GM19043 (cell line): ENCODE measurements at regions not wholly inside any gene's neighbourhood (a gene's known extent, or its start where the extent isn't known, plus 50 kb on each side); places are given as distances from the start of the nearest gene placed in this dataset.
"Not testable (repeated sequence)": the region's sequence is repeated elsewhere in the genome, so short reads cannot be mapped to it uniquely, and the experiment has no call there.

Experiments
- ATAC-seq: cut with Tn5 transposase; IDR thresholded peaks from one replicate; pipeline ENCODE4 v1.9.1; 2021; ENCODE audit warnings: low read depth; ENCODE audit not compliant: unreplicated experiment

DNA sequence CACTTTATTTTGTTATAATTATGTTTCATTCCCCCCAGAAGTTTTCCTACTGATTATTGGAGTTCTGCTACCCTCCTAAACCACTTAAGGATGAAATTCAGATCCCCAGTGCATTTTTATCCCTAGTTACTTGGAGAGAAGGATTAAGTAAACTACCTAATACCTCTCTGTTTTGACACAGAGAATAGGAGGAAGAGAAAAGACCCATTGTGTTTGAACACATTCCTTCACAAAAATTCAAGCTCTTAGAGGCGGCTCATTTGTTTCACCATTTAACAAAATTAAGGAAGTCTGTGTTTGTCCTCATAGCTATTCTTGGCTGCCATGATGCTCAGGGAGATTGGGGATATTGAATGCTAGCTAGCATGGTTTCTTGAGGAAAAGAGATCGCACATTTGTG is 492.6 kb downstream of the EBF1 start:
- no peak for ATAC-seq

DNA sequence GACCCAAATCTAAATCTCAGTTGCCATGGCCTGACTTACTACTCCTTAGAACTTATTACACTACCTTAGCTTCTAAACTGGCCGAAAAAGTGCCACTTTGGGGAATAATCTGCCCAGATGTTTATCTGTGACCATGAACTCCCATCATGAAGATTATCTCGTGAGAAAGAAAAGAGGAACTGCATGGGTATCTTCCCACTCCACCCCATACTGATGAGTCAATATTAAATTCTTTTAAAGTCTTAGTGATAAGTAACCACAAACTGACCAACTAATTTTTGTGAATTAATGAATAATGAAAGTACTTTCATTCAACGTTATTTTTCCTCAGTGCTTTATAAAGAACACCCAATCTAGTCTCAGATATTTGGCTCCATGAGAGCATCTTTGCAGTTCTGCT is 493.5 kb downstream of the EBF1 start:
- ATAC-seq: no peak

DNA sequence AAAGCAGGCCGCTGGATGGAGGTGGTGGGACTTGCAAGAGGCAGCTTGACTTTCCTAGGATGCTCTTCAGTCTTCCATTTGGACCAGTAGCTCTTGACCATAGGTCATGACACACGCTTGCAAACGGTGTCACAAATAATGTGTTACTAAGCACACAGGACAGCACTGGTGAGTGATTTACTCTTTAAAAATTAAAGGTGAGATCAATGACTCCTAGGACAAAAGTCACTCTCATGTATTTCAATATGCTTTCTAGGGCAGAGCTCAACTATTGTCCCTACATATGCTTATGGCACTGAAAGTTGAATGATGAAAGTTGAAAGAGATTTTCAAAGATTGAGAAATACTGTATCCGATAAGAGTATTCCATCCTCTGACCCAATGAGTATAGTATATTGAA is 496.7 kb downstream of the EBF1 start:
- ATAC-seq: no peak

DNA sequence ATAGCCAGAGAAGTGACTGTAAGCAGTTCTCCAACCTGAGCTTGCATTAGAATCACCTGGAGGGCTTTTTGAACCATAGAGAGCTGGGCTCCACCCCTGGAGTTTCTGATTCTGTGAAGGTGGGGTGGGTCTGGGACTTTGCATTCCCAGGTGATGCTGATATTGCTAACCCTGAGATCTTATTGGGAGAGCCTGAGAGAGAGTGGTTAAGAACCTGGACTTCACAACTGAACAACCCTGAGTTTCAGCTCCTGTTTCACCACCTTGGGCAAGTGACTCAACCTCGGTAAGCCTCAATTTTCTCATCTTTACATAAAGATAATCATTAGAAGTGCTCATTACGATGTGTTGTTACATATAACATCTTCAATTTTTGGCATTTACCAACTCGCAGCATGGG is 498.6 kb downstream of the EBF1 start:
- no peak for ATAC-seq

DNA sequence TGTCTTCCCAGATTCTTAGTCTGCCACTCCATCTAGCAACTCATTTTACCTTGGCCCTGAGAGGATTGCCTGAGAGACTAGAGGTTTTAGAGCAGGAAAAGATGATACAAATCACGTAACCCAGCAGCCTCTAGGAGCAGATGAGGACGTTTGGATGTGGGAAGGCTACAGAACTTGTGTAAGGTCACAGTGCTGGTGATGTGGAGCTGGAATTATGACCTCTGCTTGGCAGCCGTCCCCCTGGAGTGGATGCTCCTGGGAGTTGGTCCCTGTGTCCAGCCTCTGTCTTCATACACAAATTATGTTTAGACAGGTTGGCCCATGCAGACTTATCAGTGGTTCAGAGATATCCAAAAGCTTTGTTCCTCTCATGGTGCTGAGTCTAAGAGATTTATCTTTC is 499.0 kb downstream of the EBF1 start:
- no peak for ATAC-seq

DNA sequence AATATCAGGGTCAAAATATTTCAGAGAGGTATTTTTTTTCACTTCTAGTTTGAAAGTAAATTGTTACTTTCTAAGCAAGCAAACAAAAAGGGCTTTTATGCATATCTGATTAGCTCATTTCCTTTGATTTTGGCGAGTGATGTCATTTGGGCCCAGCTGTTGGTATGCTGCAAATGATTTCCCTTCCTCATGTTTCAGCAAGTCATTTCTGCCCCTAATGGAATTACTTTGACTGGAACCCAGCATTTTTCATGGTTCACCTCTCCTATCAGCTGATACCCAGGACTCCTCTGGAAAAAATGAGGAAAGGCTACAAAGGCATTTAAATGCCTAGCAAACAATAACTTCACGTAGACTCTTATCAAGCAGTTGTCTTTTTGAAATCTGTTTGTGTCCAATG is 500.6 kb downstream of the EBF1 start:
- no peak for ATAC-seq

DNA sequence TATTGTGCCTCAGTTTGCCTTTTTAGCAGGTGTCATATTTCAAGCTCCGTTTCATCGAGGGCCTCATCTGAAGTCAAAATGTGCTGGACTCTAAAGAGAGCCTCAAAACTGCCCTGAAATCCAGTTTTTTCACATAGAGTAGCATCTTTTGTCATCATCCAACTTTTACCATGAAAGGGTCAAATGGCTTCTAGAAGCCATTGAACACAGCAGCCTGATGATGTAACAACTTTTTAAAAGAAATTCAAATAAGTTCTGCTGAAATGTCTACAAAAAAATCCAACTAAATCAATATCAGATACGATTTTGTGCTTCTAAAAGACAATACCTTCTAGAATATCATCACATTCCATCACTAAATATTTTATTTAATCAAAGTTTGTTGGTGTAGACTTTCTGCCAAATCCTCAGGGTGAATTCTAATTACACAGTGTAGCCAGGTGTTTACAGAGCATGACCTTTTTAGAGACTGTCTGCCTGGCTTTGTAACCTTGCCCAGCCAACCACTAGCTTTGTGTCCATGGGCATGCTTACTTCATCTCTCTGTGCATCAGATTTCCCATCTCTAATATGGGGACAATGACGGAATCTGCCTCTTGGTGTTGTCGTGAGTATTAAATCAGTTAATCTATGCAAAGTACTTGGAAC is 505.0 kb downstream of the EBF1 start:
- ATAC-seq: no peak

DNA sequence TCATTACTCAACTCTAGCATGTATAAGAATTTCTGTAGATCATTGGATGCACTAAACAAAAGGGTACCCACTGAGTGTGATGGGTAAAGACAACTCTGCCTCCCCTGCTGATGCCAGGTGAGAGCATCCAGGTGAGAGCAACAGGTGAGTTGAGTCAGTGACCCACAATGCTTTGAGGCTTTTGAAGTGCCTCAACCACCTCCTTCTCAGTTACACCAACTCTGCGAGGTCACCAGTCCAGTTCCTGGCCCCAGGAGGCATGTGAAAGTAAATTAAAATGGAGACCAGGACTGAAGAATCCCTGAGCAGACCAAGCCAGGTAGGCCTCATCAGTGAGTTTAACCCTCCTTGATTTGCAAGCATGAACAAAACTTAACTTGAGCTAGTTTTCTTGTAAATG is 505.8 kb downstream of the EBF1 start:
- no peak for ATAC-seq

DNA sequence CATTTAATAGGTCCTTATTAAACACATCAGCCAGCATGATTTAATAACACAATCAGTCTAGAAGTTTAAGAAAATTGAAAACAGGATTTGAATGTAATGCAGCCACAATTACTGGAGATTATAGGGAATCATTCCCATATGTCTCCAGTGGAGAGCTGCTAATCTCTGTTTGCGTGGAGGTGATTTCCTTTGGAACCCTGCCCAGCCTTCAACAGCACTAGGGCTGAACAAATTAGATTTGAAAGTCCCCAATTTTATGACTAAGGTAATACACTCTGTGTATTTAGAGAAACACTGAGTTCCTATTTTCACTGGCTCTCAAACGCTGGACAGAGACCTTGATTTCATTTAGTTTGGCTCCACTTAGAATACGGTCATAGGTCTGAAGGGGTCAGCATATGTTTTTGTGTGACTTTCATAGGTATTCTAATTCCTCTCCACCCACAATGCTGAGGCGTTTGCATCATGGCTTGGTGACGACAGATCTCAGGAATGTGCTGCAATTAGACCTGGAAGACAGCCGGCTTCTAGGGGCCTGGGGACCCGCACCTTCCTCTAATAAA is 508.3 kb downstream of the EBF1 start:
- no peak for ATAC-seq

DNA sequence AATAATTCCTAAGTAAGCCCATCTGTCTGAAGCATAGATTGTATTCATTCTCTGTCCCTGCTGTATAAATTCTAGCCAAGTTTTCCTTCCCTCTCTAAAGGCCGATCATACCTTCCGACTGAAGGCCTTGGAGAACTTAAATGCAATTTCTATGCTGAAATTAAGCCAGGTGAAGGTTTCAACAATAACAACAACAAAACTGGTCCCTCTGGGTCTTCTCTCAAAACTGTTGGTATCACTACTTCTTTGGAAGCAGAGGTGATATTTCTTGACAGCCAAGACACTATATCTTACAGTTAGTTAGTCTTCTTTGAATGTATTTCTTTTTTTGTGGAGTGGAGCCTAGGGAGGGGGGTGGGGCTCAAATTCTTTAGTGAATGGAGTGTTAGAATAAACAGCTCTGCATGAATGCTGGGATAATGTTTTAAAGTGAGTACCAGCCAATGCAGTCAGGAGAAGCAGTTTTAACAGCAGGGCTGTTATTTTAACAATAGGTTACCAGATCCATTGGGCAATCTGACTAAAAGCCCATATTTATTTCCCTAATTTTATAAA is 508.9 kb downstream of the EBF1 start:
- no peak for ATAC-seq

DNA sequence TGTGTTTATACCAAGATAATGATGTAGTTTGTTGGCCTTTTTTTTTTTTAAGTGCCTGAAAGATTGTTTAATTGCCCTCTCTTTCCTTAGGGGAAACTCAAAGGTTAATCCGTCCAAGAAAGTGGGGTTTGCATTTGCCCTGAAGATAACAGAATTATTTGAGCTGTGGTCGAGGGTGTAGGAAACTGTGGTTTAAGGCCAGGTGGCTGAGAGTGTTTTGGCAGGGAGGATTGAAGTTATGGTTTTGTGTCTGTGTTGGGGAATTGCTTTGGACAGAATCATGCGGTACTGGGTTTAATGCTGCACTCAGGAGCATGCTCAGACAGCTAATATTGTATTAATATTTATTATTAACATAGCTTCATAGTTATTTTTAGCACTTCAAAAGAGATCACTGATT is 509.8 kb downstream of the EBF1 start:
- no peak for ATAC-seq

DNA sequence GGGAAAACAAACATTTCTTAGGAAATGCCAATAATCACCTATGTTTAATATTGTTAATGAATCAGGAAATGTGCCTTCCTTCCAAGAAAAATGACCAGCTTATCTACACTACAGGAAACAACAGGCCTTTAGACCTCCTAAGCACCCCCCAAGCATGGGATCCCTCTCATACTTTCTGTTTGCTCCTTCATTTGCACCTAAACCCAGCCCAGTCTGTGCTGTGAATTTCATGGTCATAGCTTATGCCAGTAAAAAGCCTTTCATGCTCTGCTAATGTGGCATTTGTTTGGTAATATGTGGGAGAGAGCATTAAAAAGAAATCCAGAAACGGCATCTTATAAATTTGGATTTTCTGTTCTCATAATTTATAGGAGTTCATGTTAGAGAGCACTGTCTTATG is 511.1 kb downstream of the EBF1 start:
- no peak for ATAC-seq

DNA sequence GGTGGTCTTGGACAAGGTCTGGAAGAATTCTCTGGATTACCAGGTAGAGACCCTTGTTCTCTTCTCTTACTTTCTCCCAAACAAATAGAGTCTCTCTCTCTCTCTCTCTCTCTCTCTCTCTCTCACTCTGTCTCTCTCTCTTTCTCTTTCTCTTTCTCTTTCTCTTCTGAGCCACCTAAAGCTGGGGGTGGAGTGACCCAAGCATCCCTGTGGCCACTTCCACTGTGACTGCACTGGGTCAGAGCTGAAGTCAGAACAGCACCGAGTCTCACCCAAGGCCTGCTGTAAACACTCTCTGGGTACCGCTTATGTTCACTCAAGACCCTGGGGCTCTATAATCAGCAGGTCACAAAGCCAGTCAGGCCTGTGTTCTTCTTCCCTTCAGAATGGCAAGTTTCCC is 513.7 kb downstream of the EBF1 start:
- ATAC-seq: no peak

DNA sequence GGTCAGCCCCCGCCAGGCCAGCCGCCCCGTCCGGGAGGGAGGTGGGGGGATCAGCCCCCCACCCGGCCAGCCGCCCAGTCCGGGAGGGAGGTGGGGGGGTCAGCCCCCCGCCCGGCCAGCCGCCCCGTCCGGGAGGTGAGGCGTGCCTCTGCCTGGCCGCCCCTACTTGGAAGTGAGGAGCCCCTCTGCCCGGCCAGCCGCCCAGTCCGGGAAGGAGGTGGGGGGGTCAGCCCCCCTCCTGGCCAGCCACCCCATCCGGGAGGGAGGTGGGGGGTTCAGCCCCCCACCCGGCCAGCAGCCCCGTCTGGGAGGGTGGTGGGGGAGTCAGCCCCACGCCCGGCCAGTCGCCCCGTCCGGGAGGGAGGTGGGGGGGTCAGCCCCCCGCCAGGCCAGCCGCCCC is 517.0 kb downstream of the EBF1 start:
- ATAC-seq: not testable (repeated sequence)

DNA sequence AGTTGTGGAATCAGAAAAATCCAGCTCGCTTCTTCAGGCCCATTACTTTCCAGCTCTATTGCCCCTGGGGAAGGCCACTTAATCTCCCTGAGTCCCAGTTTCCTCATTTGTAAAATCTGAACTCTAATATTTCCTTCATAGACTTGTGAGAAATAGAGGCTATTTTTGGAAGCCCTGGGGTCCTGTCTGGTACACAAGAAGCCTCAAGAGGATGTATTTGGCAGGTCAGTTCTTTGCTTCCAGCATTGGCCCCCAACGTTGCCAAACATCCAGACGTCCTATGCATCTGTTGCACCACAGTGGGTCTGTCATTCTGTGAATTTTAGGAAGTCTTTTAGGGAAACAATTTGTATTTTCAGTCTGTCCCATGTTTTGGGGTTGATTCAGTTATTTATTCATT is 525.9 kb downstream of the EBF1 start:
- no peak for ATAC-seq

DNA sequence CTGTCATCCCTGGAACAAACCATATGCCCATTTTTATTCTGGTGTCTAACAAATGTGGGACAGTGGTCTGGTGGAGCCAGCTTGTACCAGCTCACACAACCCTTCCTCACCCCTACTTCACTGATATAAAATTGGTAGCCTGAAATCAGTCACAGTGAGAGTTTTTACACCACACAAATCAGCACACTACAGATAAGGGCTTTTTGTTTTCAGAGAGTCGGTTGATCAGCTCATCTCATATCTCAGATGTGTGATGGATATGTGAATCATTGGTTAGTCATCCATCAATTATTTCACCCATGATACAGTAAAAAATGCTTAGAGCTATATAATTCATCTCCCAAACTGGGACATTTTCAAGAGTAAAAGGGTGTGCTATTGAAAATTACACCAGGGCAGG is 529.2 kb downstream of the EBF1 start:
- no peak for ATAC-seq

DNA sequence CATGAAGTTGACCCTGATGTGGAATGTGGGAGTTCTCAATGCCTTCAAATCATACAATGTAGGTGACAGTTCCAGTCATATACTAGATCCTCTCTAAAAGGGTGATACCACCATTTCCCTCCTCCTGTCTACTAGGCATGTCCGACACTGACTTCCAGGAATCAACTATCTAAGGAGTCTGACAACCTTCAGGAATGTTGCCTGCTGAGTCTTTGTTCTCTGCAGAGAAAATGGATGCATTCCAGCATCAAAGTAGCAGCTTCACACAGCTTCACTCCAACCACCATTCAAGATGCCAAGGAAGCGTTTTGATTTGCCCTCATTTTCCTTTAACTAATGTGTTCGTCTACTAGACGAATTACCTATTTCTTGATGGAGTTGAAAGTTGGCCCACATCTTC is 530.2 kb downstream of the EBF1 start:
- ATAC-seq: no peak

DNA sequence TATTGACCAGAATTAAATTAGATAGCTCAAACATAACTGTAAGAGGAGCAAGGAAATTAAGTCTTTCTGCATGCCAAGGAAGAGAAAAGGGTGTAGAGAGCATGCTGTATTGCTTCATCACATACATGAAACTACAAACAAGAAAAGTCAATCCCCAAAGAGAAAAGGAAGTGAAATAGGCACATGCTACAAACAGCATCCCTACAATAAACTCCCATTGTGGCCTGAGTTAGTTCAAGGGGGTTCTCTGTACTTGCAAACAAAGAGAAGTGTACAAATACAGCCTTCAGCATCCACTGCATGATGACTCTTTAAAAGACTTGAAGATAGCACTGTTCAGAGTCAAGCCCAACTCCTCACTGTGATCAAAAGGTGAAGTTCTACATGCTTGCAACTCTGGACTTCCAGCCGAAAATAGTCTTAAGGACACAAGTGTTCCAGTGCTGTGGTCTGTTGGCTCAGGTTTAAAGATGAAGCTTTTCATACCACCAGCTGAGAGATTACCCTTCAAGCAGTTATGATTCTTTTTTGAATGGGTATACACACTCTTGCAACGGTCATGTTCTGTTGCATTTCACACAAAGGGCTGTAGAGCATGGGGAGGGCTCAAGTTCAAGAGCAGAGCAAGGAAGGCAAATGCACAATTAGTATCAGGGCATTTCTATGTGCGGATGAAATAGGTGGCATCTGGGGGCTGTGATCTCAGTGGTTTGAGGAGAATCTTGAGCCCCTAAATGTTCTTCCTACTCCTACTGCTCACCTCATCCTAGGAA is 534.5 kb downstream of the EBF1 start:
- no peak for ATAC-seq

DNA sequence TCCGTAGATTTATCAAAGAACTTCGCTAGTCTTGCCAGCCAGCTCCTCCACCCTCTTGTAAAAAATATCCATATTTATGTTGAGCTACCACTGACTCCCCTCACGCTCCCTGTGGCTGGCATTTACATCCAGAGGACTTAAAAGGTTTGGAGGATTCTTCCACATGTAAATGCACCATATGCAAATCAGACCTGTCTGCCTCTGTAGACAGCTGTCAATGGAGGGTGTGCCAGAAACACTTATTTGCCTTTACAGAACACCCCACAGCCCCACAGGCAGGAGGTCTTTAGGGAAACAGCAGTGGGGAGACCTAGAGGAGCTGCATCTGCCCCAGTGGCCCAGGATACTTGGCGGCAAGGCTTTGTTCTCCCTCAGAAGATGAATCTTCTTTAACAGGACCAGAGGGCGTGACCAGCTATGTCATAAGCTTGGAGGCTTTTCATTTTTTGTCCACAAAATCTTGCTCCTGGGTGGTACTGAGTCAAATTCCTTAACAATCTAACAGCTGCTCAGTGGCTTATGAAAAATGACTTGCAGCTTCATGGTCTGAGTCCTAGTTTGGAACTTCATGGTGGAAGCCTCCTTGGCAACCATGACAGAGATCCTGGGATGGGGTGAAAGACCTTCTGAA is 535.8 kb downstream of the EBF1 start:
- ATAC-seq: no peak

DNA sequence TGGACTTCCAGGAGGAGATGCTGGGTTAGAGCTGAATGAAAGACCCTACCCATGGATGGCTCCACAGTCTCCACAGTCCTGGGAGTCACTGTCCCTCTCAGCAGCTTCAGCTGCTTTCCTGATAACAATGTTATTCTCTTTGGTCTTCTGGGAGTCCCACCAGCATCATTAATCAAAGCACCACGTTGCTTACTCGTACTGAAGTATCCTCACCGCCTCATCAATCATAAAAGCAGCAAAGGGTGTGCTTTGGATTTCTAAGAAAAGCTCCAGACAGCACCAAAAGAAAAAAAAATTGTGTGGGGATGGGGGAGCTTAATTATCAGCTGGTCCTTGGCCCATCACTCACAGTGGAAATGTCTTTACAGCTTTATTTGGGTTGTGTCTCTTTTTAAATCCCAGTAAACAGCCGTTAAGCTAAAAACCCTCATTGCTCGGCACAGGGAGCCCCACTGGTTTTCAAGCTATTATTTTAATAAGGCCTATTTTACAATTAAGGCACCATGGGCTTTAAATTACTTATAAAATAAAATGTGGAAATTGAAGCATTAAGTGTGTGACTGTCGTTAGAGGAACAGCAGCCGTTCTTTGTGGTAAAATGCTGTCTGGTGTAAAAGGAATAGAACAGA is 538.0 kb downstream of the EBF1 start:
- ATAC-seq: no peak

DNA sequence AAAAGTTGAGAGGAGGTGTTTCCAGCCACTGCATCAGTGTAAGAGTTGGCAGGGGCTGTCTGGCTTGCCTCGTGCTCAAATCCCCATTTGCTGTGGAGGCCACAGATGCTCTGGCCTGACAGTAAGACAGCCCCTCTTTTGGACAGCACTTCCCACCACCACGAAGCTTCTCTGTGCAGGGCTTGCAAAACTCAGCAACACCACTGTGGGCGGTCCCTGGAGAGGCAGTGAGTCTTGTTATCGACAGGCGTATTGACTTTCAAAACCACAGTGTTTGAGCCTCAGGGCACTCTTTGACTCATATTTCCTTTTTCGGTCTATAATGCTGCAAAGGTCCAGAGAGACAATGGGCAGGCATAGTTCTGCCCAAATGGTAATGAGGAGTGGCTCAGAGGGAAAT is 539.5 kb downstream of the EBF1 start:
- ATAC-seq: peak; percentile 92
